MM.1S (cell line): ENCODE measurements at regions not wholly inside any gene's neighbourhood (a gene's known extent, or its start where the extent isn't known, plus 50 kb on each side); places are given as distances from the start of the nearest gene placed in this dataset.

Source experiments
- DNase-seq: peaks from one replicate; pipeline ENCODE4 v3.0.0-alpha.2; 2015
- H2AFZ ChIP-seq: fragments of 300-600 bp; sonication (generic); 2 replicates; pipeline ENCODE4 v1.6.0; 2016; ENCODE audit warnings: antibody characterized with exemption, low read length
- H3F3A ChIP-seq: fragments of 300-600 bp; sonication (generic); 2 replicates; pipeline ENCODE4 v1.6.1; 2016; ENCODE audit warnings: mild to moderate bottlenecking, antibody characterized with exemption, low read length, moderate library complexity, mixed read lengths; ENCODE audit not compliant: insufficient read depth
- H3K27ac ChIP-seq: fragments of 300-600 bp; sonication (generic); 2 replicates; pipeline ENCODE4 v1.5.1; 2016; ENCODE audit warnings: mild to moderate bottlenecking, low read length
- H3K27me3 ChIP-seq: fragments of 300-600 bp; sonication (generic); replicated peaks from 2 replicates; pipeline ENCODE4 v1.6.0; 2016; ENCODE audit warnings: low read length; ENCODE audit not compliant: insufficient read depth
- H3K36me3 ChIP-seq: fragments of 300-600 bp; sonication (generic); replicated peaks from 2 replicates; pipeline ENCODE4 v1.6.1; 2016; ENCODE audit warnings: mild to moderate bottlenecking, low read length, mixed read lengths; ENCODE audit not compliant: insufficient read depth
- H3K4me1 ChIP-seq: fragments of 300-600 bp; sonication (generic); 2 replicates; pipeline ENCODE4 v1.6.1; 2016; ENCODE audit warnings: low read length, mixed read lengths
- H3K4me2 ChIP-seq: fragments of 300-600 bp; sonication (generic); 2 replicates; pipeline ENCODE4 v1.6.0; 2016; ENCODE audit warnings: low read depth, low read length
- H3K4me3 ChIP-seq: fragments of 300-600 bp; sonication (generic); 2 replicates; pipeline ENCODE4 v1.5.1; 2016; ENCODE audit warnings: low read length, mixed read lengths
- H3K79me2 ChIP-seq: fragments of 300-600 bp; sonication (generic); 2 replicates; pipeline ENCODE4 v1.6.1; 2016; ENCODE audit warnings: mixed run types, low read length, mixed read lengths
- H3K9ac ChIP-seq: fragments of 300-600 bp; sonication (generic); 2 replicates; pipeline ENCODE4 v1.6.1; 2016; ENCODE audit warnings: low read length, mixed read lengths
- H3K9me2 ChIP-seq: fragments of 300-600 bp; sonication (generic); replicated peaks from 2 replicates; pipeline ENCODE4 v1.6.1; 2016; ENCODE audit warnings: mild to moderate bottlenecking, low read length, mixed read lengths; ENCODE audit not compliant: insufficient read depth
- H3K9me3 ChIP-seq: fragments of 300-600 bp; sonication (generic); replicated peaks from 2 replicates; pipeline ENCODE4 v1.6.1; 2016; ENCODE audit warnings: mild to moderate bottlenecking, low read length, mixed read lengths; ENCODE audit not compliant: insufficient read depth
- H4K20me1 ChIP-seq: fragments of 300-600 bp; sonication (generic); 2 replicates; pipeline ENCODE4 v1.6.1; 2016; ENCODE audit warnings: mild to moderate bottlenecking, low read length, moderate library complexity, mixed read lengths; ENCODE audit not compliant: insufficient read depth
- EZH2 ChIP-seq: fragments of 300-600 bp; sonication (generic); optimal IDR thresholded peaks from 2 replicates; pipeline ENCODE3; 2017; ENCODE audit warnings: low read depth, mild to moderate bottlenecking, antibody characterized with exemption, low read length, mixed read lengths
- EZH2phosphoT487 ChIP-seq: fragments of 300-600 bp; sonication (generic); IDR thresholded peaks from 2 replicates; pipeline ENCODE4 v1.6.1; 2018; ENCODE audit warnings: antibody characterized with exemption, low read length
- TF ChIP-seq, protein P1 (sequence below): fragments of 300-600 bp; sonication (generic); IDR thresholded peaks from 2 replicates; pipeline ENCODE4 v1.5.1; 2016; ENCODE audit warnings: antibody characterized with exemption, low read length, mixed read lengths

- Histone ChIP-seq H3K4me2 (no peak overlapping the region), H3K4me3 (no peak overlapping the region), H3K27ac (no peak overlapping the region), H3K79me2 (no peaks in the 10 kb centered on the region), H3K9me2 (no peaks in the 10 kb centered on the region), H3K27me3 (no peaks in the 10 kb centered on the region), H2AFZ (no peak overlapping the region), H3F3A (no peaks in the 10 kb centered on the region), H3K9me3 (no peaks in the 10 kb centered on the region), H3K4me1 (no peaks in the 10 kb centered on the region), H4K20me1 (no peaks in the 10 kb centered on the region), H3K9ac (no peak overlapping the region), H3K36me3 (no peaks in the 10 kb centered on the region)
- TF ChIP-seq, protein P1, sequence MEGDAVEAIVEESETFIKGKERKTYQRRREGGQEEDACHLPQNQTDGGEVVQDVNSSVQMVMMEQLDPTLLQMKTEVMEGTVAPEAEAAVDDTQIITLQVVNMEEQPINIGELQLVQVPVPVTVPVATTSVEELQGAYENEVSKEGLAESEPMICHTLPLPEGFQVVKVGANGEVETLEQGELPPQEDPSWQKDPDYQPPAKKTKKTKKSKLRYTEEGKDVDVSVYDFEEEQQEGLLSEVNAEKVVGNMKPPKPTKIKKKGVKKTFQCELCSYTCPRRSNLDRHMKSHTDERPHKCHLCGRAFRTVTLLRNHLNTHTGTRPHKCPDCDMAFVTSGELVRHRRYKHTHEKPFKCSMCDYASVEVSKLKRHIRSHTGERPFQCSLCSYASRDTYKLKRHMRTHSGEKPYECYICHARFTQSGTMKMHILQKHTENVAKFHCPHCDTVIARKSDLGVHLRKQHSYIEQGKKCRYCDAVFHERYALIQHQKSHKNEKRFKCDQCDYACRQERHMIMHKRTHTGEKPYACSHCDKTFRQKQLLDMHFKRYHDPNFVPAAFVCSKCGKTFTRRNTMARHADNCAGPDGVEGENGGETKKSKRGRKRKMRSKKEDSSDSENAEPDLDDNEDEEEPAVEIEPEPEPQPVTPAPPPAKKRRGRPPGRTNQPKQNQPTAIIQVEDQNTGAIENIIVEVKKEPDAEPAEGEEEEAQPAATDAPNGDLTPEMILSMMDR = no peak
- TF ChIP-seq EZH2 (no peak), EZH2phosphoT487 (no peak)
- no peak for DNase-seq
Measured at GRCh38 chrX:63441717-63442116, 90.6 kb upstream of the SPIN4 start.

DNA sequence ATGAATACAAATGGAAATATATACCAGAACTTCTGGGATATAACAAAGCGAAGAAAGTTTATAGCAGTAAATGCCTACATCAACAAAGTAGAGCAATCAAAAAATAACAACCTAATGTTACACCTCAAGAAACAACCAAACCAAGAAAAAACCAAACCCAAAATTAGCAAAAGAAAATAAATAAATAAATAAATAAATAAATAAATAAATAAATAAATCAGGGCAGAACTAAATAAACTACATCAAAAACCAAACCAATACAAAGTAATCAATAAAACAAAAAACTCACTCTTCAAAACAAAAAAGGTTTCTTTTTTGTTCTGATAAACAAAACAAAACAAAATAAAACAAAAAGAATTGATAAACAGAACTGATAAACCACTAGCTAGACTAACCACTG, 88.4 kb upstream of the SPIN4 start:
- Histone ChIP-seq H3K27ac (no peak overlapping the region), H3K9me2 (no peaks in the 10 kb centered on the region), H3K9me3 (no peaks in the 10 kb centered on the region), H4K20me1 (no peaks in the 10 kb centered on the region), H3K4me3 (no peak overlapping the region), H3K79me2 (no peaks in the 10 kb centered on the region), H3K4me1 (no peaks in the 10 kb centered on the region), H3K4me2 (no peak overlapping the region), H3F3A (no peaks in the 10 kb centered on the region), H2AFZ (no peak overlapping the region), H3K36me3 (no peaks in the 10 kb centered on the region), H3K9ac (no peak overlapping the region), H3K27me3 (no peaks in the 10 kb centered on the region)
- TF ChIP-seq EZH2phosphoT487 (no peak), EZH2 (no peak)
- TF ChIP-seq, protein P1 = no peak
- DNase-seq = no peak

- DNase-seq = no peak
- Histone ChIP-seq H3K27ac (no peak overlapping the region), H3K36me3 (no peaks in the 10 kb centered on the region), H3K27me3 (no peaks in the 10 kb centered on the region), H3K4me3 (no peak overlapping the region), H3K4me2 (no peak overlapping the region), H2AFZ (no peak overlapping the region), H3F3A (no peaks in the 10 kb centered on the region), H3K9me3 (no peaks in the 10 kb centered on the region), H3K4me1 (no peaks in the 10 kb centered on the region), H3K9ac (no peak overlapping the region), H4K20me1 (no peaks in the 10 kb centered on the region), H3K79me2 (no peaks in the 10 kb centered on the region), H3K9me2 (no peaks in the 10 kb centered on the region)
- TF ChIP-seq EZH2 = no peak
- TF ChIP-seq, protein P1 = no peak
- no peak for TF ChIP-seq EZH2phosphoT487
Measured at GRCh38 chrX:63436865-63437264, 85.7 kb upstream of the SPIN4 start.
